ENCODE measurements at regions not wholly inside any gene's neighbourhood (a gene's known extent, or its start where the extent isn't known, plus 50 kb on each side); places are given as distances from the start of the nearest gene placed in this dataset.

GRCh38 chr6:14066782-14067406 lies 50.7 kb upstream of the CD83 start:
- DNase-seq, result peak; percentile 71

DNA sequence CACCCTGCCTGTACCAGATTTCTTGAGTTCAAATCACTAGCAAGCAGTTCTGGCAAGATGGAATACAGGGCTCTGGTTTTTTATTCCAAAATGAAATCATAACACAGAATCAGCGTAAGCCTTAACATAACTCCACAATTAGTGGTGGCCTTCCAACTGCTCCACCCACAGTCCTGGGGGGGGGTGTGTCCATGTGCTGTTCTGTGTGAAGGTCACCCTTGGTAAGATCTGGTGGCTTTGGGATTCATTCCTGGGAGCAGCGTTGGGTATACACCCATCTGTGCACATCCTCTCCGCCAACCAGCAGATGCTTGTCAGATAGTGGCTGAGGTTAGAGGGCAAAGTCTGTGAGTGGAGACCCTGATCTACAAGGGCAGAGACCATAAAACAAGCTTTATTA lies 49.9 kb upstream of the CD83 start:
- DNase-seq, result no peak

Data from NCI-H1417 treated with DMSO at 0.1 percent for 48 hours (cell line).